WI38 (cell line): ENCODE measurements at regions not wholly inside any gene's neighbourhood (a gene's known extent, or its start where the extent isn't known, plus 50 kb on each side); places are given as distances from the start of the nearest gene placed in this dataset.

ENCODE experiments used
- H3K4me3 ChIP-seq: 2 replicates; pipeline ENCODE4 v1.5.1; 2011; ENCODE audit warnings: low read depth, mild to moderate bottlenecking, control low read depth, low read length
- TF ChIP-seq, protein P1 (sequence below): IDR thresholded peaks from 2 replicates; pipeline ENCODE4 v1.5.1; 2012; ENCODE audit warnings: low read depth, mild to moderate bottlenecking, control low read depth, low read length

DNA sequence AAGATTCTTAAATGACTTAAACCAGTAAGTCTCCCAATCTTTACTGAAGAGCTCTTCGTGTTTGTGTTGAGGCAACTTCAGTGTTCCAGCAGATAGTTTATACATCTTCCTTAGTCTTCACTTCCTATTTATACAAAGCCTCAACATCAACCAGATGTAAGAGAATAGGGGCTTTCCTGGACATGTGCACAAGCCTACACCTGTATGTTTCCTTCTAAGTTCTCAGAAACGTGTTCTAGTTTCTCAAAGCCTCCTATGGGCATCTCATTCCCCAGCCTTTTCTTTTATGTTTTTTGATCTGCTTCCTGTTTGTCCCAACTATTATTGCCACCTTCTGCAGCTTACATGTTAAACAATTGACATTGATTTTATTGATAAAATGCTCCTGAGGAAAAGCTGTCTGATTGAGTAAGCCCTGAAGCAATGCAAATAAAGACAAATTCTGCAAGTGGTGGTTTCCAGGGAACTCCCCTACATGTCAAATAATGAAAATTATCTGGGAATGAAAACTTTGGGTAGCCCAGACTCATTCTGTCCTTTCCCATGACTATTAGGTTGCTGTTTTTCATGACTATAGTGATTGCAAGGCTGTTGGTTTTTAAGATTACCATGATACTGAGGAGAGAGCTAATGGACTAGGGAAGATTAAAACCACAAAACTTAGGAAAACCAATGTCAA lies 663.3 kb upstream of the ACVR2A start:
- H3K4me3 ChIP-seq: no peak overlapping the region
- TF ChIP-seq, protein P1, sequence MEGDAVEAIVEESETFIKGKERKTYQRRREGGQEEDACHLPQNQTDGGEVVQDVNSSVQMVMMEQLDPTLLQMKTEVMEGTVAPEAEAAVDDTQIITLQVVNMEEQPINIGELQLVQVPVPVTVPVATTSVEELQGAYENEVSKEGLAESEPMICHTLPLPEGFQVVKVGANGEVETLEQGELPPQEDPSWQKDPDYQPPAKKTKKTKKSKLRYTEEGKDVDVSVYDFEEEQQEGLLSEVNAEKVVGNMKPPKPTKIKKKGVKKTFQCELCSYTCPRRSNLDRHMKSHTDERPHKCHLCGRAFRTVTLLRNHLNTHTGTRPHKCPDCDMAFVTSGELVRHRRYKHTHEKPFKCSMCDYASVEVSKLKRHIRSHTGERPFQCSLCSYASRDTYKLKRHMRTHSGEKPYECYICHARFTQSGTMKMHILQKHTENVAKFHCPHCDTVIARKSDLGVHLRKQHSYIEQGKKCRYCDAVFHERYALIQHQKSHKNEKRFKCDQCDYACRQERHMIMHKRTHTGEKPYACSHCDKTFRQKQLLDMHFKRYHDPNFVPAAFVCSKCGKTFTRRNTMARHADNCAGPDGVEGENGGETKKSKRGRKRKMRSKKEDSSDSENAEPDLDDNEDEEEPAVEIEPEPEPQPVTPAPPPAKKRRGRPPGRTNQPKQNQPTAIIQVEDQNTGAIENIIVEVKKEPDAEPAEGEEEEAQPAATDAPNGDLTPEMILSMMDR: no peak

DNA sequence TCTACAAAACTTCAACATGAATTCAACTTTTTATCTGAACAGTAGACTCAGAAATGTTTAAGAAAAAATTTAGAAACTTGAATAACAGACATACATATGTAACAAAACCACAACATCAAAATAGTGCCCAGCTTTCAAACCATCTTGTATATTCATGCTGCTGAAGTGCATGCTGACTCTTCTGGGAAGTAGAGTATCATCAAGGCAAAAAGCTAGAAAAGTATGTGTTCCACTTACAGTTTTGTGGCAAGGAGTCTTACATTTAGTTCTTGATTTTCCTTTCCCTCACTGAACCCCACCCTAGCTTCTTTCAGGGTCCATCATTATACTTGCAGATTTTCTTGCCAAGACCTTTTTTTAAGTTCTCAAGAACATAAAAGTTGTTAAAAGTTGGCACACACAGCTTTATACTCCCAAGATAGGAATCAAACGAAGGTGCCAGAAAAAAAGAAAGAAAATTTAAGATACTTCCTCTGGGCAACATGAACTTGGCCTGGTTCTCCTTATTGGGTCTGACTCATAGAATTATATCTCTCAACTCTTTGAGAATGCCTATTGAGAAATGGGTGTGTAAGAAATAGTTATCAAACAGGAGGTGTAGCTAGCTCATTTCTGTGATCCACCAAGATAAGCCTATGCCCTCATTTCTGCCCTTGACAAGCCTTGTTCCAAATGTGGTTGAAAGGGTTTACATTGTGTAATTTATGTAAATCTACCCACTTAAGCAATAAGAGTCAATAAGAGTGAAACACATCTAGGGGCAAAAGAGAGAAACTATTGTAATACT lies 667.6 kb upstream of the ACVR2A start:
- H3K4me3 ChIP-seq: no peak overlapping the region
- TF ChIP-seq, protein P1: no peak

- H3K4me3 ChIP-seq: no peak overlapping the region
- TF ChIP-seq, protein P1: no peak
Observed at GRCh38 chr2:147174824-147175254, 670.0 kb upstream of the ACVR2A start.

- H3K4me3 ChIP-seq: no peak overlapping the region
- TF ChIP-seq, protein P1: no peak
Observed at GRCh38 chr2:147173798-147174197, 671.0 kb upstream of the ACVR2A start.

DNA sequence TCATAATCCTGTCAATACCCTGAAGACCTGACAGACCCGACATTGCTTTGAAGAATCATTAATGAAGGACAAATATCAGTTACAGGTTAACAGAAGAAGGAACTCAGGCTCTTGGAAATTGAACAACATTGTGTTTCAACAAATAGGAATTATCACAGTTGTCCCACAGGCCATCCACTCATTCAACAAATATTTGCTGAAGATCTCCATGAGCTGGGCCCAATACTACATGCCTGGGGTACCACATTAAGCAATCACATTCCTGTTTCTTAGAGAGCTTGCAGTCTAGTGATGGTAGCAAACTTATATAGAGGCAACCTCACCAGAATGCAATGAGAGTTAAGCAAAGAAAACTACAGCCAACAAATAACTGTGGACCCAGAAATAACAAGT lies 671.6 kb upstream of the ACVR2A start:
- TF ChIP-seq, protein P1: no peak
- H3K4me3 ChIP-seq: no peak overlapping the region

- H3K4me3 ChIP-seq: no peak overlapping the region
- TF ChIP-seq, protein P1: no peak
Observed at GRCh38 chr2:147172493-147173188, 672.2 kb upstream of the ACVR2A start.
